HCT116 (cell line): ENCODE measurements at regions not wholly inside any gene's neighbourhood (a gene's known extent, or its start where the extent isn't known, plus 50 kb on each side); places are given as distances from the start of the nearest gene placed in this dataset.
A peak's percentile ranks its signal among the peaks of the same experiment; 100 is the strongest.

Experiments used
- ATAC-seq: fragments of 200-7000 bp; cut with Tn5 transposase; 2 replicates; pipeline ENCODE4 v1.9.1; 2020; ENCODE audit warnings: mild to moderate bottlenecking, moderate library complexity
- BruUV-seq: library from RNA; stranded (reverse); fragments of 400-500 nt; replicated peaks from 2 replicates; lab custom pipeline; 2021; lab: Mats Ljungman, UMichigan
- CTCF ChIA-PET: fragments of 300-600 bp; sonication (Branson Sonifier 250); formaldehyde crosslinking; loops from one replicate; lab custom pipeline; 2021; ENCODE audit warnings: antibody characterized with exemption; lab: Charles Lee
- POLR2A ChIA-PET: fragments of 300-600, 350-600 bp; sonication (Branson Sonifier 250); formaldehyde crosslinking; loops from one replicate; lab custom pipeline; 2021; ENCODE audit warnings: antibody characterized with exemption; lab: Charles Lee
- RAD21 ChIA-PET, 2 experiments: fragments of 300-600 bp; sonication (Branson Sonifier 250); formaldehyde crosslinking; loops; one replicate each; lab custom pipeline; 2023; ENCODE audit warnings: low total read pairs in 2 of 2; ENCODE audit not compliant: uncharacterized antibody in 2 of 2, unreplicated experiment in 2 of 2, low non-redundant PET in 1 of 2; lab: Charles Lee
- DNase-seq: peaks from one replicate; pipeline ENCODE4 v3.0.0-alpha.2; 2010; ENCODE audit warnings: low read depth, low spot score
- H2AFZ ChIP-seq: fragments of 200-600 bp; shearing (Covaris generic), sonication (generic); 2 replicates; pipeline ENCODE4 v1.6.1; 2017; ENCODE audit warnings: low read depth, mixed run types, mixed read lengths, antibody characterized with exemption, low read length; ENCODE audit not compliant: poor library complexity, severe bottlenecking
- H3K27ac ChIP-seq: 2 replicates; pipeline ENCODE4 v1.5.1; 2012; ENCODE audit warnings: low read depth, low read length
- H3K27me3 ChIP-seq: fragments of 200-600 bp; sonication (generic); 2 replicates; pipeline ENCODE4 v1.6.1; 2016; ENCODE audit warnings: mixed run types, low read length, mixed read lengths; ENCODE audit not compliant: insufficient read depth
- H3K36me3 ChIP-seq, 2 experiments: fragments of 200-500 bp in 1 of 2; fragments of 200-600 bp in 1 of 2; sonication (Bioruptor generic) in 1 of 2; sonication (generic) in 1 of 2; 2 replicates each; pipeline versions ENCODE4 v1.5.1 to v1.6.1; 2014 to 2016; ENCODE audit warnings: low read length in 2 of 2, inconsistent platforms in 1 of 2, mixed read lengths in 1 of 2, mixed run types in 1 of 2; ENCODE audit not compliant: insufficient read depth in 2 of 2, control insufficient read depth in 1 of 2
- H3K4me1 ChIP-seq, 2 experiments: fragments of 200-600 bp in 1 of 2; sonication (generic) in 1 of 2; 2 replicates each; pipeline versions ENCODE4 v1.5.1 to v1.6.1; 2012 to 2017; ENCODE audit warnings: low read length in 2 of 2, inconsistent platforms in 1 of 2, mild to moderate bottlenecking in 1 of 2, mixed read lengths in 1 of 2, mixed run types in 1 of 2, moderate library complexity in 1 of 2; ENCODE audit not compliant: insufficient read depth in 2 of 2, control insufficient read depth in 1 of 2
- H3K4me2 ChIP-seq: fragments of 200-600 bp; sonication (generic); 2 replicates; pipeline ENCODE4 v1.6.1; 2017; ENCODE audit warnings: mixed run types, low read length, mixed read lengths
- H3K4me3 ChIP-seq, 2 experiments: fragments of 200-600 bp in 1 of 2; sonication (generic) in 1 of 2; replicated peaks in 1 of 2; 2 replicates each; pipeline ENCODE4 v1.5.1; 2011 to 2016; ENCODE audit warnings: low read length in 2 of 2, control low read depth in 1 of 2, low read depth in 1 of 2, mild to moderate bottlenecking in 1 of 2, mixed read lengths in 1 of 2, mixed run types in 1 of 2
- H3K79me2 ChIP-seq: fragments of 200-600 bp; sonication (generic); 2 replicates; pipeline ENCODE4 v1.6.1; 2017; ENCODE audit warnings: mild to moderate bottlenecking, mixed run types, low read length, moderate library complexity, mixed read lengths; ENCODE audit not compliant: insufficient read depth
- H3K9ac ChIP-seq: fragments of 200-600 bp; sonication (generic); 2 replicates; pipeline ENCODE4 v1.6.1; 2016; ENCODE audit warnings: low read length, mixed read lengths
- H3K9me2 ChIP-seq: fragments of 200-600 bp; sonication (generic), shearing (Covaris generic); 2 replicates; pipeline ENCODE4 v1.6.1; 2017; ENCODE audit warnings: mixed run types, mild to moderate bottlenecking, moderate library complexity; ENCODE audit not compliant: insufficient read depth
- H3K9me3 ChIP-seq, 2 experiments: fragments of 200-500 bp in 1 of 2; fragments of 200-600 bp in 1 of 2; sonication (Bioruptor generic) in 1 of 2; sonication (generic) in 1 of 2; 2 replicates each; pipeline ENCODE4 v1.6.1; 2014 to 2017; ENCODE audit warnings: low read length in 2 of 2, mixed read lengths in 2 of 2, inconsistent platforms in 1 of 2, low read depth in 1 of 2, mild to moderate bottlenecking in 1 of 2, mixed run types in 1 of 2, moderate library complexity in 1 of 2; ENCODE audit not compliant: control insufficient read depth in 1 of 2, insufficient read depth in 1 of 2
- H4K20me1 ChIP-seq: fragments of 200-600 bp; sonication (generic), shearing (Covaris generic); 2 replicates; pipeline ENCODE4 v1.6.1; 2017; ENCODE audit warnings: mixed run types, mild to moderate bottlenecking, moderate library complexity; ENCODE audit not compliant: insufficient read depth
- CEBPB ChIP-seq: IDR thresholded peaks from 2 replicates; pipeline ENCODE4 v1.6.1; 2012; ENCODE audit warnings: low read depth
- CTCF ChIP-seq, 3 experiments: fragments of 200-600 bp in 1 of 3; sonication (generic) in 1 of 3; IDR thresholded peaks in 2 of 3; conservative IDR thresholded peaks in 1 of 3; 2 replicates each; pipeline ENCODE4 v1.5.1; 2012 to 2017; ENCODE audit warnings: low read depth in 2 of 3, low read length in 2 of 3, antibody characterized with exemption in 1 of 3, borderline replicate concordance in 1 of 3, control low read depth in 1 of 3, mild to moderate bottlenecking in 1 of 3, mixed read lengths in 1 of 3, mixed run types in 1 of 3, moderate library complexity in 1 of 3; ENCODE audit not compliant: insufficient read depth in 1 of 3
- EZH2phosphoT487 ChIP-seq: fragments of 200-600 bp; IDR thresholded peaks from 2 replicates; pipeline ENCODE4 v1.6.1; 2018; ENCODE audit warnings: antibody characterized with exemption, borderline replicate concordance
- POLR2A ChIP-seq: IDR thresholded peaks from 2 replicates; pipeline ENCODE4 v1.7.0; 2011; ENCODE audit warnings: borderline replicate concordance; ENCODE audit not compliant: insufficient read depth, insufficient read length; ENCODE audit errors: extremely low read depth
- intact Hi-C: fragments of 100-400 bp; cut with micrococcal nuclease; formaldehyde crosslinking; loops from 2 replicates; pipeline ENCODE4 v1.10.0; 2022
- TF ChIP-seq, protein P1 (sequence below): IDR thresholded peaks from 2 replicates; pipeline ENCODE4 v1.6.1; 2012
- TF ChIP-seq, protein P2 (sequence below): IDR thresholded peaks from 2 replicates; pipeline ENCODE4 v1.6.1; 2012; ENCODE audit warnings: low read depth

DNA sequence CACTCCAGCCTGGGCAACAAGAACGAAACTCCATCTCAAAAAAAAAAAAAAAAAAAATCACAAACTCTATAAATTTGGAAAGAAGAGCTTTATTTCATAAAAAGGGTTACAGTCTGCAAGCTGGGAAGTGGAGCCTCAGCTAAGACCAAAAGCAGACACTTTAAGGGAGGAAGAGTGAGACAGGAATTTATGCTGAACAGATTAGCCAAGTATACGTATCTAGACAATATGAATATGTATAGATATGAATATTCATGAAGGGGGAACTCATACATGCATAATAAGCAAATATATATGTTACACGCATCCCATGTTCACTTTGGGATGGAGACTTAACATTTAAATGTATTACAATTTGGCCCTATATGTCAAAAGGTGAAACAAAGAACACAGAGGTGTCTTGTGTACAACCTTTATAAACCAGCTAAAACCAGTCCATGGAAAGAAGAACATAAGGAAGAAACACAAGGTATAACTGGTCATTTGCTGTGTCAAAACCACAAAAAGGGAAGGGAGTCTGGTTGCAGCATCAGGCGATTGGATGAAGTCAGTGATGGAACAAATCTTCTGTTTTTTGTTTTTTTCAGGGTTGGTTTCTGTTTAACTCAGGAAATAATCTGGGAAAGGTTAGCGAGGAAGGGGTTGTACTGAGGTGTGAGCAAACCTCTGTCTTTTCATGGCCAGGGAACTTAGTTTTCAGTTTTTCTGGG, 130.0 kb upstream of the MAOA start (continued):
- TF ChIP-seq, protein P1, sequence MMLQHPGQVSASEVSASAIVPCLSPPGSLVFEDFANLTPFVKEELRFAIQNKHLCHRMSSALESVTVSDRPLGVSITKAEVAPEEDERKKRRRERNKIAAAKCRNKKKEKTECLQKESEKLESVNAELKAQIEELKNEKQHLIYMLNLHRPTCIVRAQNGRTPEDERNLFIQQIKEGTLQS, result no peak
- TF ChIP-seq POLR2A (no peak), CEBPB (no peak), EZH2phosphoT487 (no peak), CTCF (IDR thresholded peaks at IDR 0.05 in 2 of 3, conservative IDR thresholded peaks at IDR 0.05 in 1 of 3; ENCODE audit: borderline replicate concordance in 1 of 3, insufficient read depth in 1 of 3, low read depth in 2 of 3, low read length in 2 of 3) (no peak)

GRCh38 chrX:43526878-43527277, 129.2 kb upstream of the MAOA start:
- POLR2A ChIA-PET, result no interaction called here
- no peaks in the 10 kb centered on the region for H3K36me3 ChIP-seq
- H3K9me2 ChIP-seq, result no peaks in the 10 kb centered on the region
- no peaks in the 10 kb centered on the region for H3K79me2 ChIP-seq
- no peak overlapping the region for H3K27ac ChIP-seq
- H2AFZ ChIP-seq, result no peak overlapping the region
- no TSS peak for BruUV-seq
- H3K27me3 ChIP-seq, result no peaks in the 10 kb centered on the region
- no peaks in the 10 kb centered on the region for H4K20me1 ChIP-seq
- CTCF ChIA-PET, result no interaction called here
- no peak overlapping the region for H3K4me3 ChIP-seq
- no peaks in the 10 kb centered on the region for H3K9me3 ChIP-seq
- intact Hi-C loops, result no loop called here
- RAD21 ChIA-PET, result no interaction called here
- TF ChIP-seq, protein P2, sequence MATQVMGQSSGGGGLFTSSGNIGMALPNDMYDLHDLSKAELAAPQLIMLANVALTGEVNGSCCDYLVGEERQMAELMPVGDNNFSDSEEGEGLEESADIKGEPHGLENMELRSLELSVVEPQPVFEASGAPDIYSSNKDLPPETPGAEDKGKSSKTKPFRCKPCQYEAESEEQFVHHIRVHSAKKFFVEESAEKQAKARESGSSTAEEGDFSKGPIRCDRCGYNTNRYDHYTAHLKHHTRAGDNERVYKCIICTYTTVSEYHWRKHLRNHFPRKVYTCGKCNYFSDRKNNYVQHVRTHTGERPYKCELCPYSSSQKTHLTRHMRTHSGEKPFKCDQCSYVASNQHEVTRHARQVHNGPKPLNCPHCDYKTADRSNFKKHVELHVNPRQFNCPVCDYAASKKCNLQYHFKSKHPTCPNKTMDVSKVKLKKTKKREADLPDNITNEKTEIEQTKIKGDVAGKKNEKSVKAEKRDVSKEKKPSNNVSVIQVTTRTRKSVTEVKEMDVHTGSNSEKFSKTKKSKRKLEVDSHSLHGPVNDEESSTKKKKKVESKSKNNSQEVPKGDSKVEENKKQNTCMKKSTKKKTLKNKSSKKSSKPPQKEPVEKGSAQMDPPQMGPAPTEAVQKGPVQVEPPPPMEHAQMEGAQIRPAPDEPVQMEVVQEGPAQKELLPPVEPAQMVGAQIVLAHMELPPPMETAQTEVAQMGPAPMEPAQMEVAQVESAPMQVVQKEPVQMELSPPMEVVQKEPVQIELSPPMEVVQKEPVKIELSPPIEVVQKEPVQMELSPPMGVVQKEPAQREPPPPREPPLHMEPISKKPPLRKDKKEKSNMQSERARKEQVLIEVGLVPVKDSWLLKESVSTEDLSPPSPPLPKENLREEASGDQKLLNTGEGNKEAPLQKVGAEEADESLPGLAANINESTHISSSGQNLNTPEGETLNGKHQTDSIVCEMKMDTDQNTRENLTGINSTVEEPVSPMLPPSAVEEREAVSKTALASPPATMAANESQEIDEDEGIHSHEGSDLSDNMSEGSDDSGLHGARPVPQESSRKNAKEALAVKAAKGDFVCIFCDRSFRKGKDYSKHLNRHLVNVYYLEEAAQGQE, result peak; percentile 25; the same call in 1 of the 2 replicates
- TF ChIP-seq POLR2A, result no peak
- ATAC-seq (no peak), DNase-seq (no peak)
- H3K4me2 ChIP-seq, result no peak overlapping the region
- H3K9ac ChIP-seq, result no peak overlapping the region
- no peaks in the 10 kb centered on the region for H3K4me1 ChIP-seq
